Astrocyte (in vitro differentiated cells and primary cell): ENCODE measurements at regions not wholly inside any gene's neighbourhood (a gene's known extent, or its start where the extent isn't known, plus 50 kb on each side); places are given as distances from the start of the nearest gene placed in this dataset.
A peak's percentile ranks its signal among the peaks of the same experiment; 100 is the strongest.
"Not testable (repeated sequence)": the region's sequence is repeated elsewhere in the genome, so short reads cannot be mapped to it uniquely, and the experiment has no call there.

ENCODE experiments used
- DNase-seq: peaks from one replicate; pipeline ENCODE4 v3.0.0-alpha.2; 2010; ENCODE audit warnings: low read depth
- FAIRE-seq: peaks from 2 replicates; lab custom pipeline; 2011; peaks lifted over from hg19 to GRCh38; lab: Jason Lieb, UNC
- H2AFZ ChIP-seq: 2 replicates; pipeline ENCODE4 v1.6.0; 2012; ENCODE audit warnings: low read depth, low read length, inconsistent platforms
- H3K27ac ChIP-seq: 2 replicates; pipeline ENCODE4 v1.5.1; 2011; ENCODE audit warnings: low read depth, low read length, inconsistent platforms
- H3K27me3 ChIP-seq: 2 replicates; pipeline ENCODE4 v1.6.0; 2011; ENCODE audit warnings: low read length, inconsistent platforms; ENCODE audit not compliant: insufficient read depth
- H3K36me3 ChIP-seq: 2 replicates; pipeline ENCODE4 v1.5.1; 2011; ENCODE audit warnings: low read length, inconsistent platforms; ENCODE audit not compliant: insufficient read depth
- H3K4me1 ChIP-seq: 2 replicates; pipeline ENCODE4 v1.5.1; 2011; ENCODE audit warnings: low read length, inconsistent platforms; ENCODE audit not compliant: insufficient read depth
- H3K4me2 ChIP-seq: 2 replicates; pipeline ENCODE4 v1.6.0; 2012; ENCODE audit warnings: low read length, inconsistent platforms
- H3K4me3 ChIP-seq: 2 replicates; pipeline ENCODE4 v1.5.1; 2011; ENCODE audit warnings: low read depth, mild to moderate bottlenecking, low read length, inconsistent platforms; ENCODE audit not compliant: insufficient read depth
- H3K79me2 ChIP-seq: 2 replicates; pipeline ENCODE4 v1.6.0; 2012; ENCODE audit warnings: mild to moderate bottlenecking, low read length, inconsistent platforms; ENCODE audit not compliant: insufficient read depth
- H3K9ac ChIP-seq: 2 replicates; pipeline ENCODE4 v1.6.0; 2012; ENCODE audit warnings: mild to moderate bottlenecking, low read length, inconsistent platforms
- H3K9me3 ChIP-seq: 2 replicates; pipeline ENCODE4 v1.5.1; 2012; ENCODE audit warnings: low read depth, mild to moderate bottlenecking, low read length, inconsistent platforms; ENCODE audit not compliant: insufficient read depth
- H4K20me1 ChIP-seq: 2 replicates; pipeline ENCODE4 v1.6.0; 2012; ENCODE audit warnings: low read length, inconsistent platforms; ENCODE audit not compliant: insufficient read depth
- H3K27ac Mint-ChIP-seq: one replicate; pipeline ENCODE4 v1.8.0; 2021; ENCODE audit warnings: mild to moderate bottlenecking, mixed read lengths; ENCODE audit not compliant: unreplicated experiment
- H3K27me3 Mint-ChIP-seq: one replicate; pipeline ENCODE4 v1.8.0; 2021; ENCODE audit warnings: low read depth, mixed read lengths; ENCODE audit not compliant: unreplicated experiment
- H3K36me3 Mint-ChIP-seq: one replicate; pipeline ENCODE4 v1.8.0; 2021; ENCODE audit warnings: low read depth, mixed read lengths; ENCODE audit not compliant: unreplicated experiment
- H3K4me1 Mint-ChIP-seq: one replicate; pipeline ENCODE4 v1.8.0; 2021; ENCODE audit warnings: low read depth, mixed read lengths; ENCODE audit not compliant: unreplicated experiment
- H3K4me3 Mint-ChIP-seq: one replicate; pipeline ENCODE4 v1.8.0; 2021; ENCODE audit warnings: mild to moderate bottlenecking, moderate library complexity, mixed read lengths; ENCODE audit not compliant: unreplicated experiment
- H3K9me3 Mint-ChIP-seq: one replicate; pipeline ENCODE4 v1.8.0; 2021; ENCODE audit warnings: mild to moderate bottlenecking, mixed read lengths; ENCODE audit not compliant: unreplicated experiment
- CTCF ChIP-seq: IDR thresholded peaks from 2 replicates; pipeline ENCODE4 v1.5.1; 2011; ENCODE audit warnings: low read depth, mild to moderate bottlenecking, inconsistent platforms, low read length, moderate library complexity; ENCODE audit not compliant: insufficient read depth
- EZH2 ChIP-seq: IDR thresholded peaks from 2 replicates; pipeline ENCODE4 v1.6.1; 2012; ENCODE audit warnings: mild to moderate bottlenecking, low read length, inconsistent platforms; ENCODE audit not compliant: insufficient read depth

- Histone ChIP-seq H3K4me1 (peaks cover 12% of the 10 kb centered on the region), H3K27me3 (no peaks in the 10 kb centered on the region), H3K4me3 (no peak overlapping the region), H3K27ac (no peak overlapping the region), H3K36me3 (no peaks in the 10 kb centered on the region), H3K9ac (no peak overlapping the region), H3K9me3 (no peaks in the 10 kb centered on the region), H3K4me2 (no peak overlapping the region), H3K79me2 (no peaks in the 10 kb centered on the region), H2AFZ (no peak overlapping the region), H4K20me1 (no peaks in the 10 kb centered on the region)
- H3K27ac Mint-ChIP-seq = no peak overlapping the region
- no peak overlapping the region for H3K4me3 Mint-ChIP-seq
- H3K36me3 Mint-ChIP-seq = no peaks in the 10 kb centered on the region
- DNase-seq (no peak), FAIRE-seq (no peak)
- TF ChIP-seq CTCF = no peak
- no peak for TF ChIP-seq EZH2
- no peaks in the 10 kb centered on the region for H3K9me3 Mint-ChIP-seq
- H3K4me1 Mint-ChIP-seq = peaks cover 15% of the 10 kb centered on the region
- no peaks in the 10 kb centered on the region for H3K27me3 Mint-ChIP-seq
Measured at GRCh38 chr2:222760301-222760897, 88.9 kb downstream of the MOGAT1 start.

GRCh38 chr2:222761888-222762287 is 90.4 kb downstream of the MOGAT1 start:
- Mint-ChIP-seq H3K36me3 (no peaks in the 10 kb centered on the region), H3K27ac (no peak overlapping the region), H3K9me3 (no peaks in the 10 kb centered on the region), H3K4me1 (peaks cover 4% of the 10 kb centered on the region), H3K27me3 (no peaks in the 10 kb centered on the region), H3K4me3 (no peak overlapping the region)
- no peaks in the 10 kb centered on the region for H3K79me2 ChIP-seq
- H3K9ac ChIP-seq = no peak overlapping the region
- no peaks in the 10 kb centered on the region for H4K20me1 ChIP-seq
- H2AFZ ChIP-seq = peak overlapping the region; percentile 5
- DNase-seq (no peak), FAIRE-seq (no peak)
- no peaks in the 10 kb centered on the region for H3K9me3 ChIP-seq
- no peaks in the 10 kb centered on the region for H3K36me3 ChIP-seq
- H3K4me3 ChIP-seq = no peak overlapping the region
- no peaks in the 10 kb centered on the region for H3K27me3 ChIP-seq
- TF ChIP-seq CTCF = no peak
- TF ChIP-seq EZH2 = no peak
- H3K4me2 ChIP-seq = no peak overlapping the region
- peaks cover 5% of the 10 kb centered on the region for H3K4me1 ChIP-seq
- no peak overlapping the region for H3K27ac ChIP-seq

GRCh38 chr2:222762342-222762741 is 90.9 kb downstream of the MOGAT1 start:
- H3K4me3 Mint-ChIP-seq = no peak overlapping the region
- H3K9me3 ChIP-seq = no peaks in the 10 kb centered on the region
- no peak for FAIRE-seq
- H3K4me3 ChIP-seq = no peak overlapping the region
- peaks cover under 1% of the 10 kb centered on the region for H3K4me1 ChIP-seq
- H3K27ac Mint-ChIP-seq = no peak overlapping the region
- no peaks in the 10 kb centered on the region for H3K27me3 Mint-ChIP-seq
- no peaks in the 10 kb centered on the region for H3K36me3 ChIP-seq
- no peak for DNase-seq
- no peak overlapping the region for H3K27ac ChIP-seq
- H3K27me3 ChIP-seq = no peaks in the 10 kb centered on the region
- H3K9me3 Mint-ChIP-seq = no peaks in the 10 kb centered on the region
- H4K20me1 ChIP-seq = no peaks in the 10 kb centered on the region
- TF ChIP-seq CTCF (no peak), EZH2 (no peak)
- H2AFZ ChIP-seq = peak overlapping the region; percentile 5
- no peaks in the 10 kb centered on the region for H3K4me1 Mint-ChIP-seq
- no peak overlapping the region for H3K4me2 ChIP-seq
- no peak overlapping the region for H3K9ac ChIP-seq
- H3K36me3 Mint-ChIP-seq = no peaks in the 10 kb centered on the region
- no peaks in the 10 kb centered on the region for H3K79me2 ChIP-seq

- not testable (repeated sequence) for H3K4me1 ChIP-seq, H3K4me1 Mint-ChIP-seq, H3K36me3 Mint-ChIP-seq, H2AFZ ChIP-seq, H3K79me2 ChIP-seq, H3K27ac Mint-ChIP-seq, H3K27me3 Mint-ChIP-seq, H3K27me3 ChIP-seq, H3K4me2 ChIP-seq, FAIRE-seq, H3K27ac ChIP-seq, H3K4me3 Mint-ChIP-seq, H3K4me3 ChIP-seq, H3K9me3 Mint-ChIP-seq, H4K20me1 ChIP-seq, H3K9ac ChIP-seq, H3K36me3 ChIP-seq, DNase-seq, H3K9me3 ChIP-seq
Measured at GRCh38 chr2:222765883-222766282, 94.4 kb downstream of the MOGAT1 start.
